ENCODE measurements at regions not wholly inside any gene's neighbourhood (a gene's known extent, or its start where the extent isn't known, plus 50 kb on each side); places are given as distances from the start of the nearest gene placed in this dataset.
"Not testable (repeated sequence)": the region's sequence is repeated elsewhere in the genome, so short reads cannot be mapped to it uniquely, and the experiment has no call there.

GRCh38 chr11:83403691-83404389 lies 117.7 kb upstream of the CCDC90B start:
- in situ Hi-C loops (cut with HindIII; ENCODE audit: low sequenced_read_pairs), result no loop called here

DNA sequence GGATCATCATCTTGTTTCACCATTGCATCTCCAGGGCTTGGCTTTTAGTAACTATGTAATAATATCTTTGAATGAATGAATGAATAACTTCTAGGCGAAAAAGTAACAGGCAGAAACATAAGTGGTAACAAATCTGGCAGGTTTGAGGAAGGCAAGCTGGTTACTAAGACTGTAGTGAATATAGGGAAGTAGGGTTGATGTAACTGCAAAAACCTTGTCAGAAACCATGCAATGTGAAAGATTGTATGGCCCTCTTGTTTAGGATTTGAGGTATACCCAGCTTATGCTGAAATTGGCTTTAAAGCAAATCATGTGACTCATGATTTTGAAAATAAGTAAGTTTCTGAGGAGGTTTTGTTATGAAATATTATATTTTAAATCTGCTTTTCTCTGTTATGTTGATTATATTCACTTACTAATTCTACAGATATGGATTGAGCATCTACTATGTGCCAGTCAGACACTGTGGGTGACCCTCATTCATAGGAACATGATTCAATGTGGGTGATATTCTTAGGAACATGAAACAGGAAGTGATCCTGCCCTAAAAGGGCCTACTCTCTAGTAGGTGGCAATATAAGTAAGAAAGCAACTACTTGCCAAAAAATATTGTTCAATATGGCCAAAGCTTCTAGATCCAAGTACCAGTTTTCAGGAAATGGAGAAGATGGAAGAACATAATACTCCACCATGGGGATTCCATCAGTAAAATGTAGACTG lies 115.5 kb upstream of the CCDC90B start:
- in situ Hi-C loops (cut with HindIII; ENCODE audit: low sequenced_read_pairs), result no loop called here
- DNase-seq (ENCODE audit: low spot score), result no peak

More at GRCh38 chr11:83403691-83404389, 117.7 kb upstream of the CCDC90B start:
- no peak for DNase-seq (ENCODE audit: low spot score)

DNA sequence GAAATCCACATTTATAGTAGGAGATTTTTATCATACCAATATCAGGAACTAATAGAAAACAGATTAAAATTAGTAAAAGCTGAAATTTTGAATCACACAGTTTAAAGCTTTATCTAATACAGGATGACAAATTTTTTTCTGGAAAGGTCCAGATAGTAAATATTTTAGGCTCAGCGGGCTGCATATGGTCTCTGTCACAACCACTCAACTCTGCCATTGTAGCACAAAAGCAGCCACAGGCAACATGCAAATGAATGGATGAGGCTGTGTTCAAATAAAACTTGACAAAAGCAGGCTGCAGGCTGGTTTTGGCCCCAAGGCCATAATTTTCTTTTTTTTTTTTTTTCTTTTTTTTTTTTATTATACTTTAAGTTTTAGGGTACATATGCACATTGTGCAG lies 108.2 kb upstream of the CCDC90B start:
- in situ Hi-C loops (cut with HindIII; ENCODE audit: low sequenced_read_pairs), result no loop called here
- DNase-seq (ENCODE audit: low spot score), result no peak

- DNase-seq (ENCODE audit: low spot score), result no peak
- in situ Hi-C loops (cut with HindIII; ENCODE audit: low sequenced_read_pairs), result no loop called here
Observed at GRCh38 chr11:83392556-83392955, 106.4 kb upstream of the CCDC90B start.

DNA sequence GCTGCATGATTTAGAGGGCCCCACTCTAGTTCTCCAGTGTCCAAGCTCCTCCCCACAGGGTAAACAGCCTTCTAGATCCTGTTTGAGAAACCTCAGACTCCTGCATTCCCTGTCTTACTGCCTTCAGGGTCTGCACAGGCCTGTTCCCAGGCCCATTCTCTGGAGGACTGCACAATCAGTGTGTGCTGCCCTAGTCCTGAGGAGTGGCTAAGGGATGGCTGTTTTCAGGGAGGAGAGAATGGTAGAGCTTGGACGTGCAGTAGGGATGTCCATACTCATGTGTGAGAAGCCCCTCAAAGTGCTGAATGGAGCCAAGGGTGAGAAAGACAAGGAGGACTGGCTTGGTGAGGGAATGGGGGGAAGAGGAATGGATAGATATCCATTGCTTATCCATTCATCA lies 103.8 kb upstream of the CCDC90B start:
- no peak for DNase-seq (ENCODE audit: low spot score)
- in situ Hi-C loops (cut with HindIII; ENCODE audit: low sequenced_read_pairs), result no loop called here

GRCh38 chr11:83383838-83384237 lies 97.7 kb upstream of the CCDC90B start:
- in situ Hi-C loops (cut with HindIII; ENCODE audit: low sequenced_read_pairs), result not testable (repeated sequence)

GRCh38 chr11:83374311-83374710 lies 88.1 kb upstream of the CCDC90B start:
- DNase-seq (ENCODE audit: low spot score), result no peak
- in situ Hi-C loops (cut with HindIII; ENCODE audit: low sequenced_read_pairs), result no loop called here

More at GRCh38 chr11:83383838-83384237, 97.7 kb upstream of the CCDC90B start:
- DNase-seq (ENCODE audit: low spot score), result not testable (repeated sequence)

DNA sequence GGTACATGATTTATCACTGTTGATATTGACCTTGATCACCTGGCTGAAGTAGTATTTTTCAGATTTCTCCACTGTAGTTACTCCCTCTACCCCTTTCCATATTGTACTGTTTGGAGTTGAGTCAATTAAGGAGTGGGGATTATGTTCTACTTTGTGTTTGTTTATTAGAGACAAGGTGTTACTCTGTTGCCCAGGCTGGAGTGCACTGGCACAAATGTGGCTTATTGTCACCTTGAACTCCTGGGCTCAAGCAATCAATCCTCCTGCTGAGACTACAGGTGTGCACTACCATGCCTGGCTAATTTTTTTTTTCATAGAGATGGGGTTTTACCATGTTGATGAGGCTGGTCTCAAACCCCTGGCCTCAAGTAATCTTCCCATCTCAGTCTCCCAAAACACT lies 85.3 kb upstream of the CCDC90B start:
- DNase-seq (ENCODE audit: low spot score), result no peak
- in situ Hi-C loops (cut with HindIII; ENCODE audit: low sequenced_read_pairs), result no loop called here

DNA sequence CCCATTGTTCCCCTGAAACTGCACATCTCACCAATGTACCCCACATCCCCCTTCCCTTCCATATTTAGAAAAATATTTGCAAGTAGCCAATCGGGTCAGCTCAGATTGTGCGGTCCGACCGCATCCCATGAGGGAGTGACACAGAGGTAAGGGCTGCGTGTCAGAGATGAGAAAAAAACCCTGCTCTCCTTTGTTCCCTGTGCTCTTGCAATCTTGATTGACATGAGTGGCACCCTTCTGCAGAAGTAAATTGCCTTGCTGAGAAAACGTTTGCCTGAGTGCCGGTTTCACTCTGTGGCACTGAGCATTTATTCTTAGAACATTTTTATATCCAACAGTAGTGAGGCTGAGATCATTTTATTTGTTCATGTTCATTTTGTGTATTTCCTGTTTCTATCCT lies 81.6 kb upstream of the CCDC90B start:
- in situ Hi-C loops (cut with HindIII; ENCODE audit: low sequenced_read_pairs), result no loop called here
- DNase-seq (ENCODE audit: low spot score), result no peak

GRCh38 chr11:83364500-83365045 lies 78.4 kb upstream of the CCDC90B start:
- no peak for DNase-seq (ENCODE audit: low spot score)
- in situ Hi-C loops (cut with HindIII; ENCODE audit: low sequenced_read_pairs), result no loop called here

GRCh38 chr11:83363312-83363711 lies 77.1 kb upstream of the CCDC90B start:
- DNase-seq (ENCODE audit: low spot score), result no peak
- in situ Hi-C loops (cut with HindIII; ENCODE audit: low sequenced_read_pairs), result no loop called here

- no peak for DNase-seq (ENCODE audit: low spot score)
- in situ Hi-C loops (cut with HindIII; ENCODE audit: low sequenced_read_pairs), result no loop called here
Observed at GRCh38 chr11:83361831-83362230, 75.7 kb upstream of the CCDC90B start.

DNA sequence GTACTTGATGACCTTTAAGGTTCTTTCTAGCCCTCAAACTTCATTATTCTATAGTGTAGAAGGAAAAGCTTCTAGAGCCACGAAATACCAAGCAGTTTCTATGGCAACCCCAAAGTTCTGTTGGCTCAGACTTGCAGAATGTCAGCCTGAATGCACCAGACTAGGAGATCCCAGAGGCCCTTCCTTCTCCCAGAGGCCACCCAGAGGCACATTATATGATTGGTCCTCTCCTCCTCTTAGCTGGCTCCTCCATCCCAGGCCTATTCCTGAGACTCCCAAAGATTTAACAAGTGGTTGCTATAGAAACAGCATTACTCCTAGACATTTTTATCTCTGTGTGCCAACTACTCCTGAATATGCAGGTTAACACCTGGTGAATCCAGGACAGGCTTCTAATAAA lies 69.2 kb upstream of the CCDC90B start:
- DNase-seq (ENCODE audit: low spot score), result no peak
- in situ Hi-C loops (cut with HindIII; ENCODE audit: low sequenced_read_pairs), result no loop called here

- DNase-seq (ENCODE audit: low spot score), result no peak
- in situ Hi-C loops (cut with HindIII; ENCODE audit: low sequenced_read_pairs), result no loop called here
Observed at GRCh38 chr11:83350187-83350586, 64.0 kb upstream of the CCDC90B start.

GRCh38 chr11:83349296-83349695 lies 63.1 kb upstream of the CCDC90B start:
- in situ Hi-C loops (cut with HindIII; ENCODE audit: low sequenced_read_pairs), result no loop called here
- DNase-seq (ENCODE audit: low spot score), result peak; percentile 74

GRCh38 chr11:83346706-83347105 lies 60.5 kb upstream of the CCDC90B start:
- DNase-seq (ENCODE audit: low spot score); in situ Hi-C loops (cut with HindIII; ENCODE audit: low sequenced_read_pairs): not testable (repeated sequence)

- in situ Hi-C loops (cut with HindIII; ENCODE audit: low sequenced_read_pairs), result not testable (repeated sequence)
Observed at GRCh38 chr11:83344521-83344920, 58.4 kb upstream of the CCDC90B start.

DNA sequence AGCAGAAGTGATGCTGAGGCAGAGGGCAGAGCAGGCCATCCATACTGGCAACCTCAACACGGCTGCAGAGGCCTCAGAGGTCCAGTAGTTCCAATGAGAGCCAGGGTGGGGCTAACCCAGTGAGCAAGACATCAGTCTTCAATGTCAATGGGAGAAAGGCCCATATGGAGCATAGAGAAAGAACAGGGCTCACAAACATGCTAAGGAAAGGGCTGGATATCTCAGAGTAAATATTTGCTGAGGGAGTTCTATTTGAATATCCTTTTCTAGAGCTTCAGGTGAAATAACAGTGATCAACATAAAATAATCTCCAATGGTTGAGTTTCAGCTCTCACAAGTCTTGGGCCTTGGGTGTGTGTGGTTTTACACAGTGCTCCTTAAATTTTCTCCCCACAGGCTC lies 50.8 kb upstream of the CCDC90B start:
- in situ Hi-C loops (cut with HindIII; ENCODE audit: low sequenced_read_pairs), result no loop called here
- DNase-seq (ENCODE audit: low spot score), result no peak

More at GRCh38 chr11:83344521-83344920, 58.4 kb upstream of the CCDC90B start:
- DNase-seq (ENCODE audit: low spot score), result not testable (repeated sequence)
